ENCODE measurements at regions not wholly inside any gene's neighbourhood (a gene's known extent, or its start where the extent isn't known, plus 50 kb on each side); places are given as distances from the start of the nearest gene placed in this dataset.

DNA sequence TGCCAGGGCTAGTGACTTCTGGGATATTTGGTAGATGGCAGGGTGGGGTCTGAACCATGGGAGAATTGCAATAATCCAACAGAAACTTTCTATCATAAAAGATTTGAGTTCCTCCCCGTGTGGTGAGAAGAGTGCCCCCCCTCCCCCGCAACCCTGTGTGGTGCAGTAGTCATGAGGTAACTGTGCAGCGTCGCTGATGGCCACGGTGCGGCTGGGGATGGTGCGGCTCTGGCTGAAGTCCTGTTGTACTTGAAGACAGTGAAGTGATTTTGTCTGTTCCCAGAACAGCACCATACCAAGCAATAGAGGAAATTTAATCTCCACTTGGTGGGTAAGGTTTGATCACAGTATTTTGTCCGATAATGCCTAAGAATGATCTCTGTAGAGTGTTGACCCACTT, 654.8 kb upstream of the POU3F2 start (continued):
- TF ChIP-seq HDAC2 (IDR thresholded peaks at IDR 0.05; ENCODE audit: borderline replicate concordance in 1 of 2, low read depth in 2 of 2, low read length in 2 of 2) (no peak), RFX5 (IDR thresholded peaks at IDR 0.05; ENCODE audit: borderline replicate concordance, low read depth, low read length) (no peak)
